HFFc6 (cell line): ENCODE measurements at regions not wholly inside any gene's neighbourhood (a gene's known extent, or its start where the extent isn't known, plus 50 kb on each side); places are given as distances from the start of the nearest gene placed in this dataset.
A peak's percentile ranks its signal among the peaks of the same experiment; 100 is the strongest.

ENCODE experiments used
- DNase-seq: peaks from one replicate; pipeline ENCODE4 v3.0.0-alpha.2; 2018
- H3K27ac Mint-ChIP-seq: 2 replicates; pipeline ENCODE4 v1.8.0; 2020; ENCODE audit warnings: mild to moderate bottlenecking, mixed read lengths
- H3K27me3 Mint-ChIP-seq: 2 replicates; pipeline ENCODE4 v1.8.0; 2021; ENCODE audit warnings: mild to moderate bottlenecking, moderate library complexity, mixed read lengths; ENCODE audit not compliant: insufficient read depth
- H3K36me3 Mint-ChIP-seq: 2 replicates; pipeline ENCODE4 v1.8.0; 2021; ENCODE audit warnings: low read depth, mixed read lengths
- H3K4me1 Mint-ChIP-seq: 2 replicates; pipeline ENCODE4 v1.8.0; 2020; ENCODE audit warnings: low read depth, mixed read lengths
- H3K4me3 Mint-ChIP-seq: 2 replicates; pipeline ENCODE4 v1.8.0; 2020; ENCODE audit warnings: mild to moderate bottlenecking, moderate library complexity, mixed read lengths
- H3K9me3 Mint-ChIP-seq: 2 replicates; pipeline ENCODE4 v1.8.0; 2020; ENCODE audit warnings: mild to moderate bottlenecking, mixed read lengths
- CTCF ChIP-seq: fragments of 200-600 bp; sonication (generic); IDR thresholded peaks from 2 replicates; pipeline ENCODE4 v1.5.0; 2021; ENCODE audit warnings: antibody characterized with exemption, mild to moderate bottlenecking

DNA sequence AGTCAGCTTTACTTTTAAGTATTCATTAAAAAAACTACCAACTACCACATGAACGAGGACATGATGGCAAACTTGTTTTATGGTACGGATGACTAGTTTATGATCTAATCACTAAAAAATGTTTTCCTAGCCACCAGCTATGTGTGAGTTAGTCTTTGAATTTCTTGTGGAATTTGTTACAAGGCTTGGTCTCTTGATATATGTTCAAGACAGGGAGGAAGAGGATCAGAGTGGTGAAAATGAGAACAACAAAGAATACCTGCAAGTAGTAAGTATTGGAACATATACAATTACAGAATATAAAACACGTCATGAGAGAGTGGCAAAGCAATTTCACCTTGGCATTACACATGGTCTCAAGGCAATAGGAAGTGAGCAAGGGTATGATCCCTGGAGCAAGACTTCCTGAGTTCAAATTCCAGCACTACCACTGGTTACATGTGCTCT is 548.6 kb upstream of the TLE4 start:
- Mint-ChIP-seq H3K4me1 (peaks cover 89% of the 10 kb centered on the region), H3K36me3 (peaks cover 48% of the 10 kb centered on the region), H3K27ac (peak overlapping the region; percentile 86), H3K9me3 (no peaks in the 10 kb centered on the region), H3K4me3 (no peak overlapping the region; the same call in 1 of the 2 replicates), H3K27me3 (0 out of 2 replicates have a peak, but pooled peaks cover 2% of the 10 kb centered on the region)
- TF ChIP-seq CTCF, result no peak
- DNase-seq, result peak; percentile 96

- Mint-ChIP-seq H3K4me1 (peaks cover 72% of the 10 kb centered on the region), H3K27ac (peak overlapping the region; percentile 87), H3K27me3 (0 out of 2 replicates have a peak, but pooled peaks cover 2% of the 10 kb centered on the region), H3K4me3 (no peak overlapping the region), H3K36me3 (peaks cover 23% of the 10 kb centered on the region), H3K9me3 (no peaks in the 10 kb centered on the region)
- TF ChIP-seq CTCF, result no peak
- DNase-seq, result no peak
Measured at GRCh38 chr9:79026316-79026715, 545.4 kb upstream of the TLE4 start.

- peak; percentile 56 for DNase-seq
- peaks cover 27% of the 10 kb centered on the region for H3K36me3 Mint-ChIP-seq
- H3K27me3 Mint-ChIP-seq, result peaks cover 2% of the 10 kb centered on the region; the same call in 1 of the 2 replicates
- H3K4me1 Mint-ChIP-seq, result peaks cover 54% of the 10 kb centered on the region
- no peaks in the 10 kb centered on the region for H3K9me3 Mint-ChIP-seq
- peak overlapping the region; percentile 14; the same call in 1 of the 2 replicates for H3K4me3 Mint-ChIP-seq
- H3K27ac Mint-ChIP-seq, result peak overlapping the region; percentile 87
- TF ChIP-seq CTCF, result no peak
Measured at GRCh38 chr9:79028101-79028500, 543.7 kb upstream of the TLE4 start.

DNA sequence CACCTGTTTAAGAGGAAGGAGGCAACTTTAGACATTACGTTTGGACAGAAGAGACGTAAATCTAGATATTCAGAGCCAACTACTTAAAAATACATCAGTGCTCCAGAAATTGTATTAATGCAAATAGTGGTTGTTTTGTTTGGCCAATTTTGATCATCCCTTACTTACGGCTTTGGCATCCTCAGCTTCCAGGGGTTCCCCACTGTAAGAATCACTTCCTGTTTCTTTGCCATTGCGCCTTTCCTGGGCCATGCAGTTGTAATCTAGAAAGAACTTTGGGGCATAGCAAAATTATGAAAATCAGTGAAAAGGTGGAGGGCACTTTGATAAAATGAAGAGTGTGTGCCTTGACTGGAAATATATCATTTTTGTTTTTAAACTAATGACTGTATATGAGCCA is 537.2 kb upstream of the TLE4 start:
- H3K27me3 Mint-ChIP-seq, result peaks cover 1% of the 10 kb centered on the region
- no peaks in the 10 kb centered on the region for H3K9me3 Mint-ChIP-seq
- no peak overlapping the region for H3K27ac Mint-ChIP-seq
- TF ChIP-seq CTCF, result no peak
- no peak for DNase-seq
- H3K4me3 Mint-ChIP-seq, result no peak overlapping the region
- peaks cover 49% of the 10 kb centered on the region for H3K36me3 Mint-ChIP-seq
- no peaks in the 10 kb centered on the region; the same call in 1 of the 2 replicates for H3K4me1 Mint-ChIP-seq

DNA sequence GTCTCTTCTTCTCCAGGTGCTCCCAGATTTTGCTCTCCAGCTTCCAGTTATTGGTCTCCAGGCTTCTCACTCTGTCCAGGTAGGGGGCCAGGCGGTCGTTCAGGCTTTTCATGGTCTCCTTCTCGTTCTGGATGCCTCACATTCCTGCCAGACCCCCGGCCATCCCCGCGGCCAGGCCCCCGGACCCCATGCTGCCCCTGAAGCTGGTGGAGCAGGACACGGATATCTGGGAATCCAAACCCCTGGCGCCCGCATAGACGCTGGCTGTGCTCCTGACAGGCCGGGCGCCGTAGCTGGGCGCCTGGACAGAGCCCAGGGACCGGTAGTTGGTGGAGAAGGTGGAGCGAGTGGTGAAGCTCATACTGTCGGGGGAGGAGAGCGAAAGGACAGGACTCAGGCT is 534.4 kb upstream of the TLE4 start:
- no peak for TF ChIP-seq CTCF
- H3K4me1 Mint-ChIP-seq, result no peaks in the 10 kb centered on the region; the same call in 1 of the 2 replicates
- peaks cover 40% of the 10 kb centered on the region for H3K36me3 Mint-ChIP-seq
- no peak for DNase-seq
- H3K4me3 Mint-ChIP-seq, result no peak overlapping the region
- H3K27ac Mint-ChIP-seq, result no peak overlapping the region
- peaks cover 1% of the 10 kb centered on the region for H3K27me3 Mint-ChIP-seq
- no peaks in the 10 kb centered on the region for H3K9me3 Mint-ChIP-seq

DNA sequence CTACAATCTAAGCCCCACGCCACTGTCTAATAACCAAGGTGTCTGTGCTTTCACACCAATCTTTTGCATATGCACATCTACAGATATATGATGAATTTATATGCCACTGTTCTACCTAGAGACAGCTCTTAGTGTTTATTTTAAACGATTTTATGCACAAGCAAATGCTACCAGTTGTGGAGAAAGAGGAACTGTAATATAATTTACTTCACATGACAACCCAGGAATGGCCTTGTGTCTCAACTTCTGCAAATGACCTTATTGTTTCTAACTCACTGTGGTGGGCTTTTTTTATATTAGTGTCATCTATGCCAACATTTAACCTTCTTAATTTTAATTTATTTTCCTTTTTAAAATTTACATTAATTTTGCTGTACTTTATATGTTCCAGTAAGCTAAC is 531.1 kb upstream of the TLE4 start:
- H3K4me3 Mint-ChIP-seq, result no peak overlapping the region
- no peak overlapping the region for H3K27ac Mint-ChIP-seq
- H3K9me3 Mint-ChIP-seq, result no peaks in the 10 kb centered on the region

More for the DNA sequence above, 531.1 kb upstream of the TLE4 start:
- no peak for TF ChIP-seq CTCF
- peaks cover 1% of the 10 kb centered on the region; the same call in 1 of the 2 replicates for H3K27me3 Mint-ChIP-seq
- H3K36me3 Mint-ChIP-seq, result peaks cover 28% of the 10 kb centered on the region
- DNase-seq, result no peak
- H3K4me1 Mint-ChIP-seq, result no peaks in the 10 kb centered on the region
